Left lobe of liver (tissue), 2 donors: ENCODE measurements at regions not wholly inside any gene's neighbourhood (a gene's known extent, or its start where the extent isn't known, plus 50 kb on each side); places are given as distances from the start of the nearest gene placed in this dataset.

ENCODE experiments used
- ATAC-seq: fragments of 200-7000 bp; cut with Tn5 transposase; one replicate; pipeline ENCODE4 v1.9.1; 2020; ENCODE audit warnings: mild to moderate bottlenecking, moderate library complexity
- DNase-seq: peaks from one replicate; pipeline ENCODE4 v3.0.0-alpha.2; 2020; ENCODE audit warnings: low spot score
- donor health status: DM: no; HTN: no; CAD: no; lungs with moderate emphysema.
- donor health status: DM: no; HTN: yes; CAD: no.

DNA sequence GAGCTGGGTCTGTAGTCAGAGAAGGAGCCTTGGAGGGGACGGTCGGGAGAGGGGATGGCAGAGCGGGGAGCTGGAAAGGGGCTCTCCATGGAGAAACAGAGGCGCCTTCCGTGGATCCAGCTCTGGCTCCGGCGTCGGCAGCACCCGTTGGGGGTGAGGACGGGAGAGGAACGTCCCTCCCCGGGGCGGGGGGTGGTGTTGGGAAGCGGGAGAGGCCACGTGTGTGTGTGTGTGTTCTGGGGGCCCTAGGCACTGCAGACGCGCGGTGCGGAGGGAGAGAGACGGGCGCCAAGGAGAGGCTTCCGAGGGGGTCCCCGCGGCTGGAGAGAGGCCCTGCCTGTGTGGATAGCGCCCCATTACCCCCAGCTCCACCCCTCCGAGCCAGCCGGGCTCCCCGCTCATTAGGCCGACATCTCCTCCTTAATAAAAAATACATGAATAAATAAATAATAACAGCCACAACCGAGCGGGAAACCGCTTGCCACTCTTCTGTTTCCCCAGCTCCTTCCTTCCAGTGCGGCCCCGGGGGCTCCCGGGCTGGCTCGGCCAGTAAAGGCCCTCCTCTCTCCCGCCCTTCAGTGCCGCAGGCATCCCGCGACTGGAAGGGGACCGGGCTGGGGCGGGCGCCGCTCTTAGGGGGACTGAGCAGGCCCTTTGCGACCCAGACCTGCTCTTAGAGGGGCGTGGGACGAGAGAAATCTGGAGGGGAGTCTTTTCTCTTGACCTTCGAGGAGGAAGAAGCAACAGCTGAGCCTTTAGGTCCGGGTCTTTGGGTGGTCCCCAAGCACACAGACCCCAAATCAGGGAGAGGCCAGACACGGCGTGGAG, 71.3 kb upstream of the ARAP3 start:
- DNase-seq (no peak), ATAC-seq (no peak)

DNA sequence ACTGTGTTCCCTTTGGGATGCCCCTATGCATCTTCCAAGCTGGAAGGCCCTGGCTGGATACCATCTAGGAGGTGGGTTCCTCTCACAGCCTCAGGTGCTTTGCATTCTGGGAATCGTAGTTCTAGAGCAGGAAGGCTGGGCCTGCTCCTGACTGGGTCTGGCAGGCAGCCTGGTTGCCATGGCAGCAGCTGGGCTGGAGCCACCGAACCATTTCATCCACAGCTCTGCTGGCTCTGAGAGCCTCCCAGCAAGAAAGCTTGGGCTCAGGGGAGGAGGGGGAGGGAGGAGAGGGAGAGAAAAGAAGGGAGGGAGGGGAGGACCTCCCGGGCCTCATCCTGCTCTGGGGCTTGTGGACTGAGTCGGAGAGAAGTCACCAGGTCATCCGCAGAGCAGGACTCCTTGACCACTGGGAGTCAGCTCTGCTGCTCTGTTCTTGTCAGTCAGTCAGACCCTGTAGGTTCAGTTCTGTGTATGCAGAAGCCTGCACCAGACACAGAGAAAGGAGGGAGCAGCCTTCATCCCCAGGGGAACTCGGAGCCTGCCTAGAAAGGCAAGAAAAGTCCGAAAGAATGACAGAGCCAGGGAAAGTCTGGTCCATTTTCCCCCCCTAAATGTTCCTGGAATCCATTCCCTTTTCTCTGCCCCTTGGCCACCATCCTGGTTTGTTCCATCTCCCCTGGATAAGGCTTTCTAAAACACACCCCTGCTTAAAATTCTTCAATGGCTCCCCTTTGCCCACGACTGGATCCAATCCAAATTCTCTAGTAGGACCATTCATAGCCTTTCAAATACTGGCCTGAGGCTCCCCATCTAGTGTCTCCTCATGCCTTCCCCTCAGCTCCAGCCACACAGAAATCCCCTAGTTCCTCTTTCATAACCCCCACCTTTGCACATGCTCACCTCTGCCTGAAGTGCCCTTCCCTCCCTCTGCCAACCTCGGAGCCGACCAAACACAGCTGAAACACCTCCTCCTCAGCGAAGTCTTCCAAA, 65.4 kb upstream of the ARAP3 start:
- peak; percentile 93 for ATAC-seq
- DNase-seq: peak; percentile 81

DNA sequence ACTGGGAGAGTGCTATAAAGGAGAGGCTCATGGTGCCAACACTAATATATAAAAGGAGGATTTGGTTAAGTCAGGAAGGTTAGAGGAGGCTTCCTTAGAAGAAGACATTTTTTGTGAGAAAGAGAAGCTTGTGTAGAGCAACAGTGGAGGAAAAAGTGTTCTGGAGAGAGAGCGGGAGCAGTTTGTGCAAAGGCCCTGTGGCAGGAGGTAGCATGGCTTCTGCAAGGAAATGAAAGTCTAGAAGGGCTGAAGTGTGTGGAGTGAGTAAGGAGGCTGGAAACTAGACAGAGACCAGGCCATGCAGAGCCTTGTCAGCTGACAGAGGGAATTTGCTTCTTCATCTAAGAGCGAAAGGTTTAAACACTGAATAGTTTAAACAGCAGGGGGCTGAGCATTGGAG, 64.4 kb upstream of the ARAP3 start:
- DNase-seq: no peak
- ATAC-seq: no peak

DNA sequence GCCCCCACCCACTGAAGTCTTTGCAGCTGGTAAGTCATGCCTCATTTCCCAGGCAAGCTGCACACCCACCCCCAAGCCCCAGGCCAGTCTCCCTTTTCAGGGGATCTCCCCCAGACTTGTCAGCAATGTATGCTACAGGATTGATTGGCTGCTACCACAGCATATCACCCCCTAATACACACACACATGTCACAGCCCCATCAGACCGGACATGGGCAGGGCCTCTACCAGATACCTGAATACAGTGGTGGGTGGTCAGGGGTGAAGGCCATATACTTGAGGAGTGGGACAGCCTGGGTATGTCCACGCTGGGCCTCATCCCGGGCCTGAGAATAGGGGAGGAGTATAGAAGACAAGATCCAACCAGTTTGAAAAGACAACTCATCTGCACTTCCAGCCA, 63.4 kb upstream of the ARAP3 start:
- DNase-seq (no peak), ATAC-seq (no peak)

DNA sequence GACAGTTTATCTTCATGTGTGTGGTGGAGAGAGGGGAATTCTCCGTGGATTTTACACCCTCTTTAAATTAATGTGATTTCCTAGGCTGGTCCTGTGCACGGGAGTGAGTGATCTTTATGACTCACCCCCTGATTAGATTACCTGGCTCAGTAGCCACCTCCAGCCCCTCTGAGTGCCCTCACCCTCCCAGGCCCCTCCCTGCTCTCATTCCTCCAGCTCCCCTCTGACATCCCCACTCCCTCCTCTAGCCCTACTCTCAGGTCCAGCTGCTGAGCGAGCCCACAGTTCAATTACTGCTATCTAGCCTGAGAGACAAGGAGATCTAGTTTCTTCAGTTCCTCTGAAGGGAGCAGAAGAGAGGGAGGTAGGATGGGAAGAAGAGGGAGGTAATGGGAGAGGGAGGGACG, 61.8 kb upstream of the ARAP3 start:
- no peak for ATAC-seq
- no peak for DNase-seq

DNA sequence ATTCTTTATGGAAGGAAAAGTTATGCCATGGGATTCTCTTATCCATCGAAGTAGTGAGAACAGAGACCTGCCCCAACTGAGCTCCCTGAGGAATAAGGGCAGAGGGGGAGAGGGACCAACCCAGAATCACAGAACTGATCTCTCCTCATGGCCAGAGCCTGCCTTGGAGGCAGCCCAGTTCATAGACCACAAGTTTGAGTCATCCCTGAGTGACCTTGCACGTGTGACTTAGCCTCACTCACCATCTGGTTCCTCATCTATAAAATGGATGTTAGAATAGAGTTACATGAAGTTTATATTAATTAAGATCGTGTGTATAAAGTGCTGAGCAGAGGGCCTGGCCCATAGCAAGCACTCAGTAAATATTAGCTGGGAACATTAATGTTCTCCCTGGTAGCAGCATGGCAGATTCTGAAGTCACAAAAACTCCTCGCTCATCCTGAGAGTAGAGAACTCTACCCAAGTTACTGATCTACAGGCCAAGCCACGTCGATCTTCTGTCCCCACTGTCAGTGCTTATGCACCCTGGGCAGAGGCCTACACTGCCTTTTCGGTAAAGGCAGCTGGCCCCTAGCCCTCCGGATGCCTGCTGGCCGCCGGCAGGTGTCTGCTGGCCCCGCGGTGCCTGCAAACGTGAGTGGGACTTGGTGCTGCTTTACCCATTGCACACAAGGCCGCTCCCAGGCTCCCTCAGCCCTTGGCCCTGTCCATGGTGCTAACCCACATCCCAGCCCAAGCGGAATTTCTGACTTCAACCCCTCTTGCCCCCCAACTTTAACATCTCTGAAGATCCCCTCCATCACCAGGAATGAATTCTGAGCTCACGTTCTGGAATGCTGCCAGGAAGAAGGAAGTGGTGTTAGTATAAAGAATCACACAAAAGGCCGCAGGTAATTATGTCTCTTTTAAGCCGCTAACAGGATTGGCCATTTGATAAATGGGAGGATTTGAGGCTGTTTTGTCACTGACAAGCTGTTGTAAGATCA, 61.1 kb upstream of the ARAP3 start:
- peak; percentile 55 for ATAC-seq
- no peak for DNase-seq

DNA sequence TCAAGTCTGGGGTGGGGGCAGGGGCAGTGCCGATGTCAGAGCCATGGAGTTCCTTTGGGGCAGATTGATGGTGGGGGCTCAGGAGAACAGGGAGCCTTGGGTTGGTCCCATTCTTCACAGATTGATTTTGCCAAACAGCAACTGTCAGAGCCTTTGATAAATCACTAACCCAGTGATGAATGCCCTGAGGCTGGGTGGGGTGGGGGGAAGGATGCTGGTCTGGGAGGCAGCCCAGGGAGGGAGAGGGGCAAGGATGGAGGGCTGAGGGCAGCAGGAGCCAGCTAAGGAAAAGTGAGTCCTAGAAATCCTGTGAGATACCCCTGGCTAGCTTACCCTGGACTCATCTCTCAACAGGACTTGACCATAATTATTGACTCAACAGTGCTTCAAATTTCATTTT, 60.1 kb upstream of the ARAP3 start:
- no peak for DNase-seq
- no peak for ATAC-seq

DNA sequence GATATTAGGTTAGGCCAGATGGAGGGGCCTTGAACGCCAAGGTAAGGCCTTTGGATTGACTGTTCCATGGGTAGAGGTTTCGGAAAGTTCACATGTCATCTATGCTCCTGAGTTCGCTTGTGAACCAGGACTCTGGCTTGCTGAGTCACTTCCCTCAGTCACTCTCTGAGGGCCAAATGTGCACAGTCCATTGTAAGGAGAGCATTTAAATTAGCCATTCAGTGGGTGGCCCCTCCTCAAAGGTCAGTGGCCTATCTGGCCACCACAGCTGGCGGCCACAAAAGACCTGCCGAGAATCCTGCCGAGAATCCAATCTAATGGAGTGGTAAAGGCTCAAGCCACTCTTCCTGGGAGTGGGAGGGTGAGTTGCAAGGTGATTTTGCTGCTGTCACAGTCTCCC, 58.9 kb upstream of the ARAP3 start:
- DNase-seq: no peak
- ATAC-seq: no peak

DNA sequence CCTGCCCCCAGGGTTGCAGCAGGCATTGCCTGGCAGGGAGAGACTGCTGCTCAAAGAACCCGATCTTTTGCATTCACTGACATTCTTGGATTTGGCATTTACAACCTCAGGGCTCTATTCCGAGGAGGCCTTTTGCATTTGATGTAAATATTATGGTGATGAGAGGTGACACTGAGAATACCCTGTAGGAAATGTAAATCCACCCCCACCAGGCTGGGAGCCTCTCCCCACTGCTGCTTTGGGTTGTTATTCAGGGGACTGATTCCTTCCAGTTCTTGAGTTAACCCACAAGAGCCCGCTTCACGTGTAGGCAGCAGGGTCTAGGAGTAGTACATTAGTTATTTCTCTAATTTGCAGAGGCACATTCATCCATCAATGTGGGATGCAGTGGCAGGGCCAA, 55.5 kb upstream of the ARAP3 start:
- DNase-seq: no peak
- ATAC-seq: no peak

DNA sequence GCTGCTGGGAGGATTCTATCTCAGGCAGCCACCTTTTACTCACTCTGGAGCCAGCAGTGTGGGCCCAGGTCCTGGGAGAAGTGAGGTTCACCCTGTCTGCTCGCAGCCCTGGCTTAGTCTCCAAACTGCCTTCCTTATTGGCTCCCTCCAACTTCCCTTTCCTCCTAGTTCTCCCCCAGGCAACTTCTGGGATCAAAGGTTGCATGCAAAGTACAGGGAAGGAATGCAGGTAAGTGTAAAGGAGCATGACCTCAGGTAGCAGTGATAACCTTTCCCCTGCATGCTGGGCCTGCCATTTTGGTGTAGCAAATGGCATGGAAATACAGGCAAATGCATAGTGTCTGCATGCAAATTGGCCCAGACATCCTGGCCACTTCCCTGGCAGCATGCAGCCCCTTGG, 53.8 kb upstream of the ARAP3 start:
- DNase-seq (no peak), ATAC-seq (no peak)

DNA sequence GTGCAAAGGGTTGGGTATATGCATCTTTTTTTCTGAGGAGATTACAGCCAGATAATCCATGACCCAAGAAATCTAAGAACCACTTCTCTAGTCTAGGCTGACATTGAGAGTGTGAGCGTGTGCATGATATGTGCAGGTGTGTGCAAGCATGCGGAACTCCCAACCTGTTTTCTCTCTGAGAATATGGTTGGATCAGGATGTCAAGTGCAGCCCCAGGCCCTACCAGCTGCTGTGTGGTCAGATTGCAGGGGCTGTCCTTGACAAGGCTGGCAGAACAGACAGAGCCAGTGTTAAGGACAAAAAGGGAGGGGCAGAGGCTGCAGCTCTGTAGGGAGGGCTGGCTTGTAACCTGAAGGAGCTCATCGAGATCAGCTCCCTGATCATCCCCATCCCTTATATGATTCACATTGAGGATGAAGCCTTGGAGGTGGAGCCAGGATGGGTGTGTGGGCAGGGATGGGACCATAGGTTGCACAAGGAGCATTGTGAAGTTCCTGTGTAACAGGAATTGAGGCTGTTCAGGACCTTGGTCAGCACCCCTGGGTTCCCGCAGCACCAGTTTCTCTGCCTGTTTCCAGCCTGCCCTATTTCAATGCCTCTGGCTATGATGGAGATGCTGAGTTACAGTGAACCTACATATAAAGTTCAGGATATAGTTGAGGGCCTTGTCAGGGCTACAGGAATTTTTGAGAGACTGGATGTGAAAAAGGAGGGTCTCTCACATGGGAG, 52.6 kb upstream of the ARAP3 start:
- DNase-seq (no peak), ATAC-seq (peak; percentile 82)

DNA sequence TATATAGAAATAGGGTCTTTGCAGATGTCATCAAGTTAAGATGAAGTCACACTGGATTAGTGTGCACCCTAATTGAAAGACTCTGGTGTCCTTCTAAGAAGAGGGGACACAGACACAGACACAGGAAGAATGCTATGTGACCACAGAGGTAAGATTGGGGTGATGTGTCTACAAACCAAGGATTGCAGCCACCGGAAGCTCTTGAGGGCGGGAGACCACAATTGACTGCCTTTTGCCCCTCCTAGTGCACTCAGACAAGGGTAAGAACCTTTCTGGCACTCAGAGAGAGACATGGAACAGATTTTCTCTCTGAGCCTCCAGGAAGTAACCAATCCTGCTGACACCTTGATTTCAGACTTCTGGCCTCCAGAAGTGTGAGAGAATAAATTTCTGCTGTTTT, 51.2 kb upstream of the ARAP3 start:
- ATAC-seq (no peak), DNase-seq (no peak)

DNA sequence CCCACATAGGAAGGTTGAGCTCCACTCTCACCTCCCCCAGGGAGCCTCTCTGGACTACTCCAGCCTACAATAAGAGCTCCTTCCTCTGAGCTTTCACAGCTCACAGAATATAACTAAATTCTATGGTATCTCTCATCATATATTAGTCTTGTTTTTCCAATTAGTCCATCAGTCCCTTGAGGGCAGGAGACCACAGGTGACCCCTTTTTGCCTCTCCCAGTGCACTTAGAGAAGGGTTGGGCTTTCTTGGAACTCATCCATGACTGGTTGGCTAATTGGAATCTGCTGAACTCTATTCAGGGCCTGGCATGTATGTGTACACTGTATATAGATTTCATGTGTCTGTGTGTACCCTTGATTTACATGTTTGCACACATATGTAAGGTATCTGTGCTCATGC, 50.4 kb upstream of the ARAP3 start:
- DNase-seq (no peak), ATAC-seq (no peak)
